HFF-Myc (cell line): ENCODE measurements at regions not wholly inside any gene's neighbourhood (a gene's known extent, or its start where the extent isn't known, plus 50 kb on each side); places are given as distances from the start of the nearest gene placed in this dataset.

ENCODE experiments used
- DNase-seq: peaks from one replicate; pipeline ENCODE4 v3.0.0-alpha.2; 2011; ENCODE audit warnings: low read depth; ENCODE audit errors: extremely low read depth
- H3K4me3 ChIP-seq: replicated peaks from 2 replicates; pipeline ENCODE4 v1.5.1; 2011; ENCODE audit warnings: low read depth, mild to moderate bottlenecking, control low read depth, low read length
- CTCF ChIP-seq: IDR thresholded peaks from 2 replicates; pipeline ENCODE4 v1.5.1; 2012; ENCODE audit warnings: mild to moderate bottlenecking, low read depth, low read length, control low read depth; ENCODE audit errors: missing control alignments

GRCh38 chr10:120355425-120355824, 101.6 kb upstream of the PLPP4 start:
- no peak for TF ChIP-seq CTCF
- DNase-seq: no peak
- H3K4me3 ChIP-seq: no peak overlapping the region

- DNase-seq: no peak
- no peak overlapping the region for H3K4me3 ChIP-seq
- TF ChIP-seq CTCF: no peak
These were observed 96.5 kb upstream of the PLPP4 start for GRCh38 chr10:120360571-120360970.

- H3K4me3 ChIP-seq: no peak overlapping the region
- no peak for DNase-seq
- TF ChIP-seq CTCF: no peak
These were observed 91.2 kb upstream of the PLPP4 start for GRCh38 chr10:120365872-120366271.

GRCh38 chr10:120367341-120367740, 89.7 kb upstream of the PLPP4 start:
- no peak for DNase-seq
- no peak for TF ChIP-seq CTCF
- H3K4me3 ChIP-seq: no peak overlapping the region

GRCh38 chr10:120368338-120368737, 88.7 kb upstream of the PLPP4 start:
- DNase-seq: no peak
- H3K4me3 ChIP-seq: no peak overlapping the region
- TF ChIP-seq CTCF: no peak

- DNase-seq: no peak
- no peak for TF ChIP-seq CTCF
- H3K4me3 ChIP-seq: no peak overlapping the region
These were observed 88.1 kb upstream of the PLPP4 start for GRCh38 chr10:120368927-120369326.

- no peak overlapping the region for H3K4me3 ChIP-seq
- DNase-seq: no peak
These were observed 87.2 kb upstream of the PLPP4 start for GRCh38 chr10:120369856-120370276.

More at GRCh38 chr10:120369856-120370276, 87.2 kb upstream of the PLPP4 start:
- no peak for TF ChIP-seq CTCF
